ENCODE measurements at regions not wholly inside any gene's neighbourhood (a gene's known extent, or its start where the extent isn't known, plus 50 kb on each side); places are given as distances from the start of the nearest gene placed in this dataset.

DNA sequence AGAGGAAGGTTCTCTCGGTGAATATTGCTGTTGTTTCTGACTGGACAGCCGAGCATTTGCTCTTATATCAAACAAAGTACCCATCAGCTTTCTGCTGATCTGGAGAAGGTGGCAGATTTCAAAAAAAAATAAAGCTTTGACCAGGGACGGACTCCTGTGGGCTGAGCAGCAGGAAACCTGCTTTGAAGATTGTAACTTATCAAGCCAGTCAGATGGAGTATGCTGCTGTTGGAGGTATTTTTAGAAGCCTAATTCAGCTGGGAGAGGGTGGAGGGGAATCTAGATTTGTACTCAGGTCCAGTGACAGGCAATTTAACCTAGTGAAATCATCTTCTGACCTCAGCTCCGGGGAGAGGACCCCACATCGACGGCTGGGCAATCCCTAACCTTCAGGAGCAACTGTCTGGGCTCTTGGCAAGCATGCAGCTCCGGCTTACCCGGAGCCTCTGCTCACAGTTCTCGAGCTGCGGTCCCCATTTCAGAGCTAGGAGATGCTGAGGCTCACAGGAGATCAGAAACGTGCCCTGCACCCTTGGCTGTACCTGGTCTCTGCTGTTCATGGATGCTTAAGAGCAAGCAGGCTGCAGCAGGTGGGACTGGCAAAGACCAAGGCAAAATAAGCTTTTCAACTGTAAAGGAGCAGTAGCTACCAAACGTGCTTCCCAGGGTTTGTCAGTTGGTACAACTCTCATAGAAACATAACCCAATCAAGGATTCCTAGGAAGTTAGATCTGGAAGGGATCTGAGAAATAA, 89.3 kb upstream of the ST8SIA2 start:
- H3K9ac ChIP-seq (ENCODE audit: low read length), result no peak overlapping the region
- no peak for DNase-seq (ENCODE audit: low read depth)
- peaks cover 5% of the 10 kb centered on the region for H3K9me3 ChIP-seq (ENCODE audit: control insufficient read depth, low read length)
- H3K4me3 ChIP-seq (ENCODE audit: low read length), result no peak overlapping the region
- H3K4me1 ChIP-seq (ENCODE audit: control insufficient read depth, insufficient read depth, low read length), result no peaks in the 10 kb centered on the region
- H3K27me3 ChIP-seq (replicated peaks; ENCODE audit: control insufficient read depth, insufficient read depth, low read length), result peaks cover 10% of the 10 kb centered on the region
- H3K36me3 ChIP-seq (ENCODE audit: control insufficient read depth, insufficient read depth, low read length, severe bottlenecking), result no peaks in the 10 kb centered on the region

DNA sequence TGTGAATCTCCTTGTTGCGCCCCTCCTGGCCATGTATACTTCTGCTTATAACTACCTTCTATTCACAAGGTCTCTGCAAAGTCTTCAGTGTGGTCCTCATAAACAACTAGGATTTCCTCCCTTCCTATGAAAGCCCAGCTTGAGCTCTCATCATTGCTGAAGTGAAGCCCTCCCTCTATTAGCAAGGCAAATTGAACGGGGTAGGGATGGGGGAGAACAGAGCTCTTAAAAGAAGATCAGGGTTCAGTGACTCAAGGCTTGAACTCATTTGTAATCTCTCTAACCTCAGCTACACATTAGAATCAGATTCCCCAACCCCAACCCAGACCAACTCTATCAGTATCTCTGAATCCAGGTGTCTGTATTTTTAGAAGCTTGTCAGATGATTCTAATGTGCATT, 88.3 kb upstream of the ST8SIA2 start:
- DNase-seq (ENCODE audit: low read depth), result no peak
- Histone ChIP-seq H3K9me3 (ENCODE audit: control insufficient read depth, low read length) (peaks cover 5% of the 10 kb centered on the region), H3K4me1 (ENCODE audit: control insufficient read depth, insufficient read depth, low read length) (no peaks in the 10 kb centered on the region), H3K4me3 (ENCODE audit: low read length) (no peak overlapping the region), H3K27me3 (replicated peaks; ENCODE audit: control insufficient read depth, insufficient read depth, low read length) (peaks cover 10% of the 10 kb centered on the region), H3K9ac (ENCODE audit: low read length) (no peak overlapping the region), H3K36me3 (ENCODE audit: control insufficient read depth, insufficient read depth, low read length, severe bottlenecking) (no peaks in the 10 kb centered on the region)

DNA sequence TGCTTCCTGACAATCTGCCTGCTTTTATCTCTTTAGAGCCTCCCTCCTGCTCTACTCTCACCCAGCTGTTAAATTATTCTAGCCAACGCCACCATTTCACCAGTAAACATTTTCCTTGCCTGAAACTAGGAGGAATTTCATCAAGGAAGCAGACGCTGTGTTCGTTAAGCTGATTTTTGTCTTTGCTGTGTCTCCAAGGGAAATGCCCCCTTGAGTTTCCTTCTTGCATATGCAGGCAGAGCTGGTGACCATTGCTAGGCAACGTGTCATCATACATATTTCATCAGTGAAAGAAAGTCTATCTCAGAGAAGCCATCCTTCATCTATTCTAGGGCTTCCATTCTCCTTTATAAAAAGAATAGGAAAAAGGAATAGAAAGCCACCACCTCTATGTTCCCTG, 87.0 kb upstream of the ST8SIA2 start:
- Histone ChIP-seq H3K36me3 (ENCODE audit: control insufficient read depth, insufficient read depth, low read length, severe bottlenecking) (no peaks in the 10 kb centered on the region), H3K9me3 (ENCODE audit: control insufficient read depth, low read length) (peaks cover under 1% of the 10 kb centered on the region), H3K27me3 (replicated peaks; ENCODE audit: control insufficient read depth, insufficient read depth, low read length) (peaks cover 10% of the 10 kb centered on the region), H3K4me3 (ENCODE audit: low read length) (no peak overlapping the region), H3K4me1 (ENCODE audit: control insufficient read depth, insufficient read depth, low read length) (no peaks in the 10 kb centered on the region), H3K9ac (ENCODE audit: low read length) (no peak overlapping the region)
- DNase-seq (ENCODE audit: low read depth), result peak; percentile 2

DNA sequence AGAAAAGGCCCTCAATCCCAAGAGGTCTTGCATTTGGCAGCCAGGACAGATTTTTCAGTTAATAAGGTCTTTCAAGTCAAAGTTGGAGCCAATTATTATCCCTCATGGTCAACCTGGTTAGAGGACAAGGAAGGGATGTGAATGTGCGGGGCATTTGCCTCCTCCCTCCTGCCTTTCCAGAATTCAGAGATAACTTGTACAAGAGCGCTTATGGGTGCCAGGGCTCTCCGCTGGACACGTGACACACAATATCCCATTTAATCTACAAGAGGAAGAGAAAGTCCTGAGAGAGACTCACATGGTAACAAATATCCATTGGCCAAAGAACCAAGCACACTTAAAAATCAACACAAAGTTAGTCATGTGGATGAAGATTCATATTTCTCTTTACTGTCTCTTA, 78.5 kb upstream of the ST8SIA2 start:
- H3K9ac ChIP-seq (ENCODE audit: low read length), result no peak overlapping the region
- no peak for DNase-seq (ENCODE audit: low read depth)
- H3K4me1 ChIP-seq (ENCODE audit: control insufficient read depth, insufficient read depth, low read length), result no peaks in the 10 kb centered on the region
- H3K36me3 ChIP-seq (ENCODE audit: control insufficient read depth, insufficient read depth, low read length, severe bottlenecking), result no peaks in the 10 kb centered on the region
- H3K27me3 ChIP-seq (replicated peaks; ENCODE audit: control insufficient read depth, insufficient read depth, low read length), result peaks cover 20% of the 10 kb centered on the region
- H3K4me3 ChIP-seq (ENCODE audit: low read length), result no peak overlapping the region
- no peaks in the 10 kb centered on the region for H3K9me3 ChIP-seq (ENCODE audit: control insufficient read depth, low read length)

DNA sequence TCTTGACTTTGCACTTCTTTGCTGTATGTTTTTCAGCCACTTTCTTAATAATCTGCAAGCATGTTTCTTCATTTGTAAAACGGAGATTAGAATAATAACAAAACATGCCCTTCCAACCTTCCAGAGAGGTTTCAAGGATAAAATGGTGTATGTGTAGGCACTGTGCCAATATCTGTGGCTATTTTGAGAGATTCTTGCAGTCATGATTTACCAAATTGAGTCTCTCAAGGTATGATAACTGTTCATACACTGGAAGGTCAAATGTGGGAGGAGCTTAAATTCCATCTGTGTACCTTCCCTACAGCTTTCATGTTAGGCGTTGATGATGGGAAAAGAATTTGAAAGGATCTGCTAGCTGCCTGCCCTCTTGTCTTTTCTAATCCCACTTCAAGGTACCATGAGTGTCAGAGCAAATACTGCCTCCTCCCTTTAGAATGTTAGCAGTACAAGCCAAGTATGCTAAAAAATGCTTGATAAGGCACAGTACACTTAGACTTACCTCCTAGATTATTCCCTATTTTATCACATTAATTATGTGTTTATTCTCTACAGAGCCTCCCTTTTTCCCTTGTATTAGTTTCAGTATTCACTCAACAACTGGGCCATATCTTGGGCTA, 78.0 kb upstream of the ST8SIA2 start:
- no peaks in the 10 kb centered on the region for H3K4me1 ChIP-seq (ENCODE audit: control insufficient read depth, insufficient read depth, low read length)
- DNase-seq (ENCODE audit: low read depth), result no peak

DNA sequence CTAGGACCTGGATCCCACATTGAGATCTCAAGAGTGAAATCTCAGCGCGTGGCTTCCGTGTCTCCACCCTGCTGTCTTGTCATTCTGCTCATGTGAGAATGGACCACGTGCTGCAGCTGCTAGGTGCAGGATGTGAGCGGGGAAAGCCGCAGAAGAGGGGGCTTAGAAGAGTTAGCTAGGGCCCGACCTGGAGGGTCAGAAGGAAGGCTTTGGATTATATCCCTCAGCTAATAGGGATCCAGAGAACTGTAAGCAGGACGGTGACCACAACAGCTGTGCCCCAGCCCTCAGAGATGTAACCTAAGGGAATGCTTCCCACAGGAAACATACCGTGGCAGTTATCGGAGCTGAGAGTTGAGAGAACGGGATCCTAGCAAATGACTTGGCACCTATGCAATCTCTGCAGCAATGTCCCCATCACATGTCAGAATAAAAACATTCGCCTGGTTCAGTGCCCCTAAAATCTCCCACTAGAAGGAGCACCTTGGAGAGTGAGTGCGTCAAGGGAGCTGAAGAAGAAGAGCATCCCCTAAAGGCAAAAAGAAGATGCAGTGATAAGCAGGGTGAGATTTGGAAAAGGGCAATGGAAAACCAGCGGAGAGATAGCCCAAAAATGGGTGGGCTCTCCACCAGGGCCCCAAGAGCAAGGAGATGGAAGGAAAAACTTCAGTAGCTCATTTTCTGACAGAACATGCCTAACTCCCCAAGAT, 76.9 kb upstream of the ST8SIA2 start:
- Histone ChIP-seq H3K4me3 (ENCODE audit: low read length) (no peak overlapping the region), H3K4me1 (ENCODE audit: control insufficient read depth, insufficient read depth, low read length) (peaks cover 6% of the 10 kb centered on the region), H3K27me3 (replicated peaks; ENCODE audit: control insufficient read depth, insufficient read depth, low read length) (peaks cover 22% of the 10 kb centered on the region), H3K9me3 (ENCODE audit: control insufficient read depth, low read length) (no peaks in the 10 kb centered on the region), H3K36me3 (ENCODE audit: control insufficient read depth, insufficient read depth, low read length, severe bottlenecking) (no peaks in the 10 kb centered on the region), H3K9ac (ENCODE audit: low read length) (no peak overlapping the region)
- DNase-seq (ENCODE audit: low read depth), result no peak

More for the DNA sequence above, 78.0 kb upstream of the ST8SIA2 start:
- Histone ChIP-seq H3K9ac (ENCODE audit: low read length) (no peak overlapping the region), H3K4me3 (ENCODE audit: low read length) (no peak overlapping the region), H3K9me3 (ENCODE audit: control insufficient read depth, low read length) (no peaks in the 10 kb centered on the region), H3K36me3 (ENCODE audit: control insufficient read depth, insufficient read depth, low read length, severe bottlenecking) (no peaks in the 10 kb centered on the region), H3K27me3 (replicated peaks; ENCODE audit: control insufficient read depth, insufficient read depth, low read length) (peaks cover 22% of the 10 kb centered on the region)

DNA sequence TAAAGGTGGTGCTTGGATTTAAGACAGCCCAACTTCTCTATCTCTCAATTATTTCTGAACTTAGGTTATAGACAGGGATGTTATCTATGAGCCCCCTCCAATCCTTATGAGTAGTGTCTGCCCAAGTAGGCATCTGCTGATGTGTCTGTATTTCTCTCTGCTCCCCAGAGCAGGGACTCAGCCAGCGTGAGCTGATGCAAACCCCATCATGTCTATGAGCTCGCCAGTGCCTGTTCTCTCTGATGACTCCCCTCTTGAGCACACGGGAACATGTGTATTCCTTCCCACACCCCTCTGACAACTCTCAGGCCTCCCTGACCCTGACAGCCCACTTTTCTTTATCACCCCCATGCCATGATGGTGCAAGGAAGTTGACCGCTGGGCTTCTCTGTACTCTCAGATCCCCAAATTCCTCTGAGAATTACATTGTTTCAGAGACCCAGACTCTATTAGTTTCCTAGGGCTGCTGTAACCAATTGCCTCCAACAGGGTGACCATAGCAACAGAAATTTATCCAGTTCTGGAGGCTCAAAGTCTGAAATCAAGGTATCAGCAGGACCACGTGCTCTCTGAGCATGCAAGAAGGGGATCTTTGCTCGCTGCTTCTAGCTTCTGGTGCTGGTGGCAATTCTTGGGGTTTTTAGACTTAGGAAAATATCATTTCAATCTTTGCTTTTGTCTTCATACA, 73.5 kb upstream of the ST8SIA2 start:
- peaks cover 6% of the 10 kb centered on the region for H3K4me1 ChIP-seq (ENCODE audit: control insufficient read depth, insufficient read depth, low read length)
- DNase-seq (ENCODE audit: low read depth), result no peak
- H3K36me3 ChIP-seq (ENCODE audit: control insufficient read depth, insufficient read depth, low read length, severe bottlenecking), result no peaks in the 10 kb centered on the region
- no peak overlapping the region for H3K4me3 ChIP-seq (ENCODE audit: low read length)
- H3K27me3 ChIP-seq (replicated peaks; ENCODE audit: control insufficient read depth, insufficient read depth, low read length), result peaks cover 34% of the 10 kb centered on the region
- no peaks in the 10 kb centered on the region for H3K9me3 ChIP-seq (ENCODE audit: control insufficient read depth, low read length)
- no peak overlapping the region for H3K9ac ChIP-seq (ENCODE audit: low read length)

DNA sequence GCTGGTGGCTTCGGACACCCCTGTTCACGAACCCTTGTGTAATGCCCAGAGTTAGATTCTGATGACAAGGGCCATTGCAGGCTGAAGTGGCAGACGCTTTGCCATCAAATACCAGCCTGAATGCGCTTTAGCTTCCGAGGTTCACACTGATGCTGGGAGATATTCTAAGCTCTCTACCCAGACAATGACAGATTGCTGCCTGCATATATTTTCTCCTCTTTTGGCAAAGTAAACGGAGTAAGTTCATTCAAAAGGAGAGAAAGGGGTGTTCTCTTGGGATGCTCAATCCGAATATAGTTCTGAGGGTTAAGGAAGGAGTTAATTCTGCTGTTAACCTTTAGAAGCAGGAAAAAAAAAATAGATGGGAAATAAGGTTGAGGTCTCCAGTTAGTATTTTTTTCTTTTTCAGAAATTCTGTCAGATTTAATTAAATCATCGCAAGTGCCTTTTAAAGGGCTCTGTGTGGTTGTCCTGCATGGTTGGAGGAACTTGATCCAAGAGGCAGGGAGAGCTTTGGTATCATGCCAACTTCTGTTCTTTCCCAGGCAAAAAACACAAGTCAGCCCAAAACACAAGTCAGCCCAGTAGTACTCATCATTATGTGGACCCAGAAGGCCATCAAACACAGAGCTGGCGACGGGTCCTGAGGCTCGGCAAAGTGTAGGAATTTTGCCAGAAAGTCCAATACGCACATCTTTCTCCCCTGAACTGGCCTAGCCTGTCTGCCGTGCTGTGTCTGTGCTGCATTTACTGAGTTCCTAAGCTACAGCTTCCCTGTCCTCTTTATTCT, 70.9 kb upstream of the ST8SIA2 start:
- Histone ChIP-seq H3K27me3 (replicated peaks; ENCODE audit: control insufficient read depth, insufficient read depth, low read length) (peaks cover 28% of the 10 kb centered on the region), H3K9me3 (ENCODE audit: control insufficient read depth, low read length) (no peaks in the 10 kb centered on the region), H3K4me1 (ENCODE audit: control insufficient read depth, insufficient read depth, low read length) (peaks cover 6% of the 10 kb centered on the region), H3K36me3 (ENCODE audit: control insufficient read depth, insufficient read depth, low read length, severe bottlenecking) (no peaks in the 10 kb centered on the region), H3K4me3 (ENCODE audit: low read length) (no peak overlapping the region), H3K9ac (ENCODE audit: low read length) (no peak overlapping the region)
- no peak for DNase-seq (ENCODE audit: low read depth)

DNA sequence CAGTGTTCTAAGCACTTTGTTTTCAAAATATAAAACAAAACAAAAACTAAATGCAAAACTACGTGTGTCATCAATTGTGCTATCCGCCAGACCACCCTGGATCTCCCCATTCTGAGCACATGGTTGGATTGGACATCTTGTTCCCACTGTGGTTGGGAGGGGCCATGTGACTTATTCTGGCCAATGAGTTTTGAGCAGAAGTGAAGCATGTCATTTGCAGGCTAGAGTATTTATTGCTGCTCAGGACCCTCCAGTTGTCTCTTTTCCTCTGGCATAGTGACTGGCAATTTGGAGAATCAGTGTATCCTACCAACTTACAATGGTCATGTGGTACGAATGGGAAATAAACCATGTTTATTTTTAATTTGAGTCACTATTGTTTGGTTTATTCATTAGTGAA, 70.2 kb upstream of the ST8SIA2 start:
- H3K36me3 ChIP-seq (ENCODE audit: control insufficient read depth, insufficient read depth, low read length, severe bottlenecking), result no peaks in the 10 kb centered on the region
- DNase-seq (ENCODE audit: low read depth), result no peak
- no peaks in the 10 kb centered on the region for H3K9me3 ChIP-seq (ENCODE audit: control insufficient read depth, low read length)
- no peak overlapping the region for H3K4me3 ChIP-seq (ENCODE audit: low read length)
- peaks cover 6% of the 10 kb centered on the region for H3K4me1 ChIP-seq (ENCODE audit: control insufficient read depth, insufficient read depth, low read length)
- peaks cover 28% of the 10 kb centered on the region for H3K27me3 ChIP-seq (replicated peaks; ENCODE audit: control insufficient read depth, insufficient read depth, low read length)
- no peak overlapping the region for H3K9ac ChIP-seq (ENCODE audit: low read length)

DNA sequence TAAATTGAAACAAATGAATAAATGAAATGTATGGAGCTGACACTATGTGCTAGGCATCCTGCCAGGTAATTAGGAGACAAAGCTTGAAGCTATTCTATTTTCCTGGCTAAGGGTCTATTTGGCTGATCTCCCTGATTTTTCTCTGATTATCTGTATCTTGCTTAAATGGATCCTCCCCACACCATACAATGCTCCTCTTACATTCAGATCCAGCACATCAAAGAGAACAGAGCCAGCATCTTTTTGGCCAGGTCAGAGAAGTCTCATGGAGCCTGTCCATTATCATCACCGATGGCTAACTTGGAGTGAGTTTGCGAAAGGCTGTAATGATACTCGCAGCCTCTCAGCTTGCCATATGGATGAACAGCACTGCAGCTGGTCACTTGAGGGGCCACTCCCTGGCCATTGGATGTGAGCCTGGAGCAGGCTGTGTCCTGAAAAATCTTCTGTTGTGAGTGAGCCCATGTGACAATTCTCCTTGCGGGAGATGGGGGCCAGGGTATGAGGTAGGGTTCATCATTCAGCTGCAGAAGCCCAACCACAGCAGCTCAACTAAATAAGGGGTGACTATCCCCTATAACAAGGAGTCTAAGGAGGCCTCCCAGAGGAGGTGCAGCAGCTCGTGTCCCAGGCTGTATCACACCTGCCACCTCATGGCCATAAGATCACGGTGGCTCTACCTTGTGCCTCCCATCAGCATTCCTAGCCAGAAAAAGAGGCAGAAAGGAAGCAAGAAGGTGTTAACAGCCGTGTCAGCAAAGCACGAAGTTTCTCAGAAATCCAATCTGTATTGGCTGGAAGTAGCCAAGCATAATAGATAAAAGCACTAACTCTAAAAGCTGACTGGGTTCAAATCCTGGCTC, 69.3 kb upstream of the ST8SIA2 start:
- Histone ChIP-seq H3K4me1 (ENCODE audit: control insufficient read depth, insufficient read depth, low read length) (peaks cover 6% of the 10 kb centered on the region), H3K9ac (ENCODE audit: low read length) (no peak overlapping the region), H3K4me3 (ENCODE audit: low read length) (no peak overlapping the region), H3K36me3 (ENCODE audit: control insufficient read depth, insufficient read depth, low read length, severe bottlenecking) (no peaks in the 10 kb centered on the region), H3K27me3 (replicated peaks; ENCODE audit: control insufficient read depth, insufficient read depth, low read length) (peaks cover 28% of the 10 kb centered on the region), H3K9me3 (ENCODE audit: control insufficient read depth, low read length) (no peaks in the 10 kb centered on the region)
- no peak for DNase-seq (ENCODE audit: low read depth)
